ENCODE measurements at regions not wholly inside any gene's neighbourhood (a gene's known extent, or its start where the extent isn't known, plus 50 kb on each side); places are given as distances from the start of the nearest gene placed in this dataset.
A peak's percentile ranks its signal among the peaks of the same experiment; 100 is the strongest.

GRCh38 chr7:132709971-132710567 is 133.8 kb upstream of the PLXNA4 start:
- TF ChIP-seq POLR2A (IDR thresholded peaks at IDR 0.05): no peak
- peak in 2 of 4 experiments; percentile 18 to 20 for TF ChIP-seq CTCF (IDR thresholded peaks at IDR 0.05)
- no peak for TF ChIP-seq POLR2AphosphoS5 (IDR thresholded peaks at IDR 0.05)

Data from prostate gland (tissue), 2 donors.